NCI-H2227 (cell line): ENCODE measurements at regions not wholly inside any gene's neighbourhood (a gene's known extent, or its start where the extent isn't known, plus 50 kb on each side); places are given as distances from the start of the nearest gene placed in this dataset.

Experiments
- DNase-seq: peaks from one replicate; lab custom pipeline; 2025; ENCODE audit not compliant: unreplicated experiment; lab: John Stamatoyannopoulos, UW

DNA sequence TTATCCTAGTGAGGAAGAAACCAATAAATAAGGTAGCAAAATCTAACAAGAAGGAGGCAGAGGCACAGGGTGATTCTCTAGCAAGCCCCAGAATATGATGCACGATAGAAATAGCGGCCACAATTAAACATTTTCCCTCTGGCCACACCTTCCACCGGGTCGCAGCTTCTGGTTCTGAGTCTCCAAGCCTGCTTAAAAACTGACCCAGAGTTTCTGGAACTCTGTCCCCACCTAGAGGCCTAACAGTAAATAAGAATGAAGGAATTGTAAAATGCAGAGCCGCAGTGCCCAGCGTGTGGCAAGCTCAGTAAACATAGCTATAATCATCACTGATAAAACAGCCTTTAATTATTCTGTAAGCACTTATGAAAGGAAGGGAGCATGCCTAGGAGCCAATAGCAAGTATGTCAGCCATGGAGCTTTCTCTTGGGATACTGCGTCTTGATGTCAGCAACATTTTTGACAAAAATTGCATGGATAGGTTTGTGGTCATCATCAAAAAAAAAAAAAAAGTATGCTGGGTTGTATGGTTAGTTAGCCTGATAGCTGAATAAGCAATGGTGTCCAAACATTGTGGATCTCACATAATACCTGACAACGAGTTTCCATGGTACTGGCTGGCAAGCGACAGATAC lies 465.5 kb downstream of the DNAH5 start:
- peak; percentile 65 for DNase-seq

- no peak for DNase-seq
These were observed 467.3 kb downstream of the DNAH5 start for GRCh38 chr5:13477118-13477737.

DNA sequence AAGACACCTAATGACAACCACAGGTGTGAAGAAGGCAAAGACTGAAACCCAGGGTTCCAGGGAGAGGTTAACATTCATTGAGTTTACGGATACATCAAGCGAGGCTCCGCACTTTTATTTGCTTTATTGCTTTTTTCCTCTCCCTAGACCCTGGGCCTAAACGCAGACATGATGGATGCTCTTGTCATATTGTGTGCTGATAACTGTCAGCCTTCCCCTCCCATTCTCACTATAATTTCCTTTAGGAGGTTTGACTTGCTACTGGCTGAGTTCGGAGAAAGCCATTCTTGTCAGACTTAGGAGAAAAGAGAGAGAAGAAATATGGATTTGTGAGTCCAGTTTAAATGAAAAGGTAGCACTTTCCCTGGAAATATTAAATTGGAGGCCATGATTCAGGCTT lies 471.6 kb downstream of the DNAH5 start:
- DNase-seq, result peak; percentile 10

DNA sequence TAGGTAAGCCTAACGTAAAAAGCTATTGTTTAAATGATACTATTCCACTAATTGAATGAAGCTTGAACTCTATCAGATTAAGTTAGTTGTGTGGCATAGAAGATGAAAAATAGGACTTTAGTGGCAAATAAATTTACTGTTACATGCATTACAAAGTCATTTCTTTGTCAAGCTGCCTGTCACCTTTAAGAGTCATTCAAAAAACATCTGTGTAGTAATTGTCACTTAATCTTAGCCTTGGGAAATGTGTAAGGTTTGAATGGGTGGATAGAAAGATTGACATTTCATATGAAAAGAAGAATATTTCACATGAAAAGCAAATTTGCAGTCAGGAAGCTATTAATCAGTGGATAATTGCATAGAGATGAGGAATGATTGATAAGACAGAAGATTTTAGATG lies 473.5 kb downstream of the DNAH5 start:
- DNase-seq, result no peak

DNA sequence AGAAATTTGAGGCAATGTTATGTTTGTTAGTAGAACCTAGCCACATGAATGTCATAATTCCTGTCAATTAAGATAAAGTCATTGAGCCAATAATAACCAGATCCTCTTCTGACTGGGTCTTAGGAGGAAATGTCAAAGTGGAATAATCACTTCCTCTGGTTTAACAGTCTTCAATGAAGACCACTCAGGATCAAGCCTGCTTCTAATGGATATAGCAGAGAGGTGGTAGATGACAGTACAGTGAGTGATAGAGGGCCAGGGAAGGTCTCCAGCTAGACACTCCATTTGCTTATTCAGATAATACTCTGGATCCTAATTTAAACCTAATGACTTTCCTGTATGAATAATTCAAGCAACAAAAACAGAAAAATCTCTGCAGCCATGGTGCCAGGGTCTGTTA lies 474.2 kb downstream of the DNAH5 start:
- no peak for DNase-seq

DNA sequence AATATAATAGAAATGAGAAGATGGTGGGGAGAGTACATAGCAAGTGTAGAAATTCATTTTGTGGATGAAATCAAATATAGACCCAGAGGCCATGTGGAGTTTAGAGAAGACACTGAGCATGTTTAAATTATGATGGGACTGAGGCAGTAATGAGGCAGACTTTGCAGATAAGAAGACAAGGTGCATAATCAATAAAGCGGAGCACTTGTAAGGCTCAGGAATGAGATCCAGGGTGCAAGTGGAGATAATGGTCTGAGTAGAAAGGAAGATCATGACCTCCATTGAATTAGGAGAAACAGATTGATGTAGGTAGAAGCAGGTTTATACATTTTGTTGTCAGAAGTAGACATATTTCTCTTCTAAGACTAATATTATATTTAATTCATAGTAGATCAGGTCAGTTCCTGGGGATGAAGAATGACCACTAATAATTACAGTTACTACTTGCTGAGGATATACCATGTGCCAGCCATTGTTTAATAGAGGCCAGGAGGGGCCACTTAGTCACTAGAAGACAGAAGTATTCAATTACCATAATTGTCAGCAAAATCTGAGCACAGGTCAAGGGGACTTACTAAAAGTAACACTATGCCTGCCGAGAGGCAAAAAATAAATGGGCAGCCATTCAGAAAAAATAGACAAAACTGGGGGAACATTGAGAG lies 479.8 kb downstream of the DNAH5 start:
- DNase-seq, result peak; percentile 29

DNA sequence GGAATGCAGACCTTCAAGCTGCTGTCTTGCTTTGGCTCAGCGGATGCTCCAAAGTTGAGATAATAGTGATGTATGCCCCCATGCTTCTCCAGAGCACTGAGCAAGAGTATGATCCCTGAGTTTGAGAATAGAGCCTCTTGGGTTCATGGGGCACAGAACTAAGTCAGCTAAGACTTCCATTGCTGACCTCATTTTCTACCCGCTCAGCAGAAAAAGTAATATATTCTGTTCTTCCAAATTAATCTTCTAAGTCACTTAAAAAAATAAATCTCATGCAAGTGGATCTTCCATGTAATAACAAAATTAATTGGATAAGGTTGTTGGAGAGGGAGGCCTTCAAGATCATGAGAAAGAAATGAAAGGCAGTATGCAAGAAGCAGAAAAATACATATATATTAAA lies 483.9 kb downstream of the DNAH5 start:
- DNase-seq, result no peak

DNA sequence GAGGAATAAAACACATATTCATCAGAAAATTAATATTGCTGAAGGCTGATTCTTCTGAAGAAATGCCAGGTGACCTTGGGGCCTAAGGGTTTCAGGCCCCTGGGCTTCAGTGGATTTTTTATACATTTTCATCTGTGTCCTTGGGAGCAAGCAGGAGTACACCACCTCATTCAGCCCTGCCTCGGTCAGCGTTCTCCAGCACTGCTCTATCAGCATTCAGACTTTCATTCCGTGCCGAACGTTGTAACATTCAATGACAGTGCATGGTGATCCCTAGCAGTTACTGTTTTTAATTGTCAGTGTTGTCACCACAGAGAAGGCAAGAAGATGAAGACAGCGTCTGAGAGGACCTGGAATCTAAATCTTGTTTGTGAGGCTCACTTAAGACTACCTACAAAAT lies 490.4 kb downstream of the DNAH5 start:
- DNase-seq, result no peak

- no peak for DNase-seq
These were observed 495.6 kb downstream of the DNAH5 start for GRCh38 chr5:13448843-13449242.

DNA sequence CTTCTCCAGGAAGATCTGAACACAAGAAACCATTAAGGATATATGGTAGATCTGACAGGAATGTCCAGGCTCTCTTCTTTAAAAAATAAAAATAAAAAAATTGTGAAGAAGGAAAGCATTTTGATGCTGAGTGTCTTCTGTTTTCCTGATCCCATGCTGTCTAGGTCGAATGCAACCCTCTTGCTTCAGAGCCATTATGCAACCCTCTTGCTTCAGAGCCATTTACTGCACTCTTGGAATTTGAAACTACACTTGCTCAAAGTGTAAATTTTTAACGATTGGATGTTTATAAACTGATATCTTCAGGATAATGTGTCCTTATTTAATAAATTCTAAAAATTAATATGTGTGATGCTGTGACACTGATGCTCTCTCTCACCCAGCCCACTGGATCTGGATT lies 505.1 kb downstream of the DNAH5 start:
- no peak for DNase-seq

DNA sequence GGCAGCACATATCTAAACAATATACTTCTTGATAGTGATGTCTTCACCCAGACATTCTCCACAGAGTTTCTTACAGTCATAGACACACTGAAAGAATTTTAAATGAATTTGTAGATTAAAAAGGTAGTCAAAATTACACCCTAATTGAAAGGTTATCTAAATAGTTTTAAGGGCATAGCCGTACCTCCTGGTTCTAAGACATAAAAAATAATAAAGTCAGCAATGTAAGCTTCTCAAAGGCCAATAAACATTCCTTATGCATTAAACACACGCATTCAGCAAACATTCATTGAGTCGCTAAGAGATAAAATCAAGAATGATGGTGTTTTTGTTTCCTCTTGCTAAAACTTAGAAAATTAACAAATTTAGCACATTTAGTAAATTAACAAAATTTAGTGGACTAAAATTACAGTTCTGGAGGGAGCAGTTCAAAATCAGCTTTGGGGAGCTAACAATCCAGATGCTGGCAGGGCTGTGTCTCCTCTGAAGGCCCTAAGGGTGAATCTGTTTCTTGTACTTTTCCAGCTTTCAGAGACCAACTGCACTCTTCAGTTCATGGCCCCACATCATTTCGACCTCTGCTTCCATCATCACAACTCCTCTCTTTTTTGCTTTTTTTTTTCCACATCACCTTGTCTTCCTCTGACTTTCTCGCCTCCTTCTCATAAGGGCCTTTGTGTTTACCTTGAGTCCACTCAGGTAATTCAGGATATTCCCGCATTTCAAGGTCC lies 516.5 kb downstream of the DNAH5 start:
- DNase-seq, result no peak

- peak; percentile 35 for DNase-seq
These were observed 532.4 kb downstream of the DNAH5 start for GRCh38 chr5:13412040-13412595.

GRCh38 chr5:13408616-13409015 lies 535.9 kb downstream of the DNAH5 start:
- no peak for DNase-seq

GRCh38 chr5:13403351-13403750 lies 541.1 kb downstream of the DNAH5 start:
- DNase-seq, result no peak

GRCh38 chr5:13385066-13385465 lies 559.4 kb downstream of the DNAH5 start:
- DNase-seq, result no peak

DNA sequence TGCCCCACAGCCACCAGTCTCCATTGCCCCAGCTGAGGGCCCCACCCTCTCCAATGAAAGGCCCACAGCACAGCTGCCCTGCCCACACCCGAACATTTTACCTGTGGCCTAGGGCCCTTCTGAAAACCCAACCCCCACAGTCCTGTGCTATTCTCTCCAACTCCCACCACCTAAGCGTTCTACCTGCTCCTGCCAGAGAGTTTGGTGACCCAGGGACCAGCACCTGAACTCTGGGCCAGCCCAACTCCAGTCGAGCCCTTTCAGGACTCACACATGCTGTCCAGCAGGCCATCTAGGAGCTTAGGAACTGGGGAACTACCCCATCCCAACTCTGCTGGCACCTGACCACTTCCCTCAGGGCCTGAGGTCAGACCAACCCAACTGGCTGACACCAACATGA lies 562.3 kb downstream of the DNAH5 start:
- no peak for DNase-seq

- DNase-seq, result no peak
These were observed 566.4 kb downstream of the DNAH5 start for GRCh38 chr5:13378091-13378490.

DNA sequence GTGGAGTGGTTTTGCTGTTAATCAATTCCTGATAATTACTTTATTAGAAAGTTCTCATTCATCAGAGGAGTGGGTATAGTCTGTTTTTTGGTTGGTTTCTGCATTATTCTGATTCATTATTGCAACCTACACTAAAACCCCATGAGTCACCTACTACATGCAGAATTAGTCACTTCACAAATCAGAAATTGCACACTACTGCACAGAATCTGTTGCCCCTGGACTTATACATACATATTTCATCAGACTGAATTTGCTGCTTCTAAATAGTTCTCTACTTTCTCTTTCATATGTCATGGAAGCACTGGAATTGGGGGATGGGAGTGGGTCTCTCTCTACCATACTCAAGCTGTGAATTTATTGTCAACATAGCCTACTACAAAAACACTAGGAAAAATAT lies 585.1 kb downstream of the DNAH5 start:
- DNase-seq, result no peak

- DNase-seq, result no peak
These were observed 586.1 kb downstream of the DNAH5 start for GRCh38 chr5:13358342-13358741.

DNA sequence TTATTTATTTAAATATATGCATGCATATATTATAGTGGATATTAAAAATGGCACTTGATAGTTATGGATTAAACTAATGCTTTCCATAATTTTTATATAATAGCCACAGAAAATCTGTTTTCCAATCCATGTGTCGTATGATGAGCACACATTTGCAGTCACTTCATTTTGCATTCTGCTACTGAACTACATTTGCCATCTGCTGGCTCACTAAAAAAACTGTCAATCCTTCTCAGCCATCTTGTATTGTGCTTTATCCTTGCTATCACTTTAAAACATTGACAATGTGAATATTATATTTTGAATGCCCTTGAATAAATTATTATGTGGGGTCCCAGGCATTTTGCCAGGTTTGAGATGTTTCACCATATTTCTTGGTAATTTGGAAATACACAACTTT lies 586.6 kb downstream of the DNAH5 start:
- no peak for DNase-seq

DNA sequence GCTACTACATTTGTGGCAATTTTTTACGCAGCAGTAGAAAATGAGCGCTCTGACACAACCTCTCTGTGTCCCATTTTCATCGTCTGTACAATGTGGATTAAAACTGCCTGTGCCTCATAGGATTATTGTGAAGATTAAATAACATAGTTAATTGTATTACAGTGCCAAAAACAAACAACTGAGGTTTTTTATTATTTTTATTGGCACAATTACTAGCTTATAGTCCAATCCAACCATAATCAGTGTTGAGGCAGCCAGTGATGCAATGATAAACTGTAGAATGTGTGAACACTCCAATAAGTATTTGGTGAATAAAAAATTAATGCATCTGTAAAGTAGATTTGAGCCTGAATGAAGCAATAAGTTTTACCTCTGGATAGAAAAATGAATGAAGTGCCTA lies 588.3 kb downstream of the DNAH5 start:
- DNase-seq, result no peak

DNA sequence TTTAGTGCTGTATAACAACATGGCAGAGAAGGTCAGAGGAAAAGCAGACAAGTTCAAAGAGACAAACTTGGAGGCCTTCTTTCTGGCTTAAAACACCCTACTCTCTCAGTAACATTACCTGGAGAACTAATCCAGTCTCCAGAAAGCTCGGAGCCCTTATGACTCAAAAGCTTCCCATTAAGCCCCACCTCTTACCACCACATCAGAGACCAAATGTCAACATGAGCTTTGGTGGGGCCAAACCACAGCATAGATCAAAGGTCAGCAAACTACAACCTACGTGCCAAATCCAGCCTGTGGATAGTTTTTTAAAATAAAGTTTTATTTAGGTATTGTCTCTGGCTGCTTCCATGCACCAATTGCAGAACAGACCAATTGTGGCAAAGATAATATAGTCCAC lies 589.9 kb downstream of the DNAH5 start:
- no peak for DNase-seq
